ENCODE measurements at regions not wholly inside any gene's neighbourhood (a gene's known extent, or its start where the extent isn't known, plus 50 kb on each side); places are given as distances from the start of the nearest gene placed in this dataset.

DNA sequence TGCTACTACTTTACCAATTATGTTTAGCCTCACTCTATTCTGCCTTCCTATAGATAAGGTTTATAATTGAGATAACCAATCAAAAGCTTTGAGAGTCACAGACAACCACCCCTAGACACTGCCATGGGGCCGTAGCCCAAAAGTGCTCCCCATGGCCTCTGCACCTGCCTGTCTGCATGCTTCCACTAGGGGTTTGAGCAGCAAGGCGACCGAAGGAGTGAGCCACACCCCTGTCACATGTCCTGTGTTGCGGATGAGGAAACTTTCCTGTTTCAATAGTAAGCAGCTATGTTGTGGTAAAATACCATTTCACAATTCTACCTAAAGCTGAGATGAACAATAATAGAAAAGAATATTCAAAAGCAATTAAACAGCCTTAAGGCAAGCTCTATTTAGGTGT is 856.0 kb upstream of the FRG1 start:
- Histone ChIP-seq H3K79me2 (ENCODE audit: low read length) (no peaks in the 10 kb centered on the region), H3K4me1 (ENCODE audit: low read length) (no peaks in the 10 kb centered on the region), H3K9me3 (ENCODE audit: insufficient read depth, low read length) (no peaks in the 10 kb centered on the region), H3K27me3 (ENCODE audit: low read depth, low read length) (no peaks in the 10 kb centered on the region), H2AFZ (ENCODE audit: low read depth, low read length) (no peak overlapping the region), H3K27ac (ENCODE audit: low read length) (no peak overlapping the region), H3K36me3 (replicated peaks; ENCODE audit: low read depth, low read length) (no peaks in the 10 kb centered on the region), H4K20me1 (ENCODE audit: insufficient read depth, low read length) (no peaks in the 10 kb centered on the region), H3K9ac (ENCODE audit: low read length) (no peak overlapping the region), H3K4me2 (ENCODE audit: low read length) (no peak overlapping the region), H3K4me3 (ENCODE audit: low read length) (no peak overlapping the region)
- no peak for TF ChIP-seq EZH2phosphoT487 (IDR thresholded peaks at IDR 0.05; ENCODE audit: low read depth)
- TF ChIP-seq, protein P1, sequence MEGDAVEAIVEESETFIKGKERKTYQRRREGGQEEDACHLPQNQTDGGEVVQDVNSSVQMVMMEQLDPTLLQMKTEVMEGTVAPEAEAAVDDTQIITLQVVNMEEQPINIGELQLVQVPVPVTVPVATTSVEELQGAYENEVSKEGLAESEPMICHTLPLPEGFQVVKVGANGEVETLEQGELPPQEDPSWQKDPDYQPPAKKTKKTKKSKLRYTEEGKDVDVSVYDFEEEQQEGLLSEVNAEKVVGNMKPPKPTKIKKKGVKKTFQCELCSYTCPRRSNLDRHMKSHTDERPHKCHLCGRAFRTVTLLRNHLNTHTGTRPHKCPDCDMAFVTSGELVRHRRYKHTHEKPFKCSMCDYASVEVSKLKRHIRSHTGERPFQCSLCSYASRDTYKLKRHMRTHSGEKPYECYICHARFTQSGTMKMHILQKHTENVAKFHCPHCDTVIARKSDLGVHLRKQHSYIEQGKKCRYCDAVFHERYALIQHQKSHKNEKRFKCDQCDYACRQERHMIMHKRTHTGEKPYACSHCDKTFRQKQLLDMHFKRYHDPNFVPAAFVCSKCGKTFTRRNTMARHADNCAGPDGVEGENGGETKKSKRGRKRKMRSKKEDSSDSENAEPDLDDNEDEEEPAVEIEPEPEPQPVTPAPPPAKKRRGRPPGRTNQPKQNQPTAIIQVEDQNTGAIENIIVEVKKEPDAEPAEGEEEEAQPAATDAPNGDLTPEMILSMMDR (IDR thresholded peaks at IDR 0.05; ENCODE audit: low read depth, low read length) = no peak

DNA sequence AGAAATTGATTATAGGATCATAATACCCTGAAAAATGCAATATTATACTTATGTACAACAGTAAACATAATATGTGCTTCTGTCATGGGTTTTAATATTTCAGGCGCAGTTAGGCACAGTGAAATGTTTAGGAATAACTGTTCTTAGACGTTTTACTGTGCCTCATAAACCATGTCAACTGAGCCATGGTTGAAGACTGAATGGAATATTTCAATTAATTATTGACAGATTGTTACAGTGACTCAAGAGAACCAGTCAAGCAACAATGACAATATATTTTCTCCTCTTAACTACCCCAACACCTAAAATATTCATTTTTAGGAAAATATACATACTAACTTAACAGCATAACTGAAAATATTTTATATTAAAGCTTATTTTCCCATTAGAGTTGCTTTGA is 852.7 kb upstream of the FRG1 start:
- Histone ChIP-seq H3K4me2 (ENCODE audit: low read length) (no peak overlapping the region), H3K27ac (ENCODE audit: low read length) (no peak overlapping the region), H3K9ac (ENCODE audit: low read length) (no peak overlapping the region), H3K27me3 (ENCODE audit: low read depth, low read length) (no peaks in the 10 kb centered on the region), H3K36me3 (replicated peaks; ENCODE audit: low read depth, low read length) (no peaks in the 10 kb centered on the region), H3K4me1 (ENCODE audit: low read length) (no peaks in the 10 kb centered on the region), H2AFZ (ENCODE audit: low read depth, low read length) (no peak overlapping the region), H4K20me1 (ENCODE audit: insufficient read depth, low read length) (no peaks in the 10 kb centered on the region), H3K4me3 (ENCODE audit: low read length) (no peak overlapping the region), H3K79me2 (ENCODE audit: low read length) (no peaks in the 10 kb centered on the region), H3K9me3 (ENCODE audit: insufficient read depth, low read length) (no peaks in the 10 kb centered on the region)
- no peak for TF ChIP-seq EZH2phosphoT487 (IDR thresholded peaks at IDR 0.05; ENCODE audit: low read depth)
- TF ChIP-seq, protein P1 (IDR thresholded peaks at IDR 0.05; ENCODE audit: low read depth, low read length) = no peak

DNA sequence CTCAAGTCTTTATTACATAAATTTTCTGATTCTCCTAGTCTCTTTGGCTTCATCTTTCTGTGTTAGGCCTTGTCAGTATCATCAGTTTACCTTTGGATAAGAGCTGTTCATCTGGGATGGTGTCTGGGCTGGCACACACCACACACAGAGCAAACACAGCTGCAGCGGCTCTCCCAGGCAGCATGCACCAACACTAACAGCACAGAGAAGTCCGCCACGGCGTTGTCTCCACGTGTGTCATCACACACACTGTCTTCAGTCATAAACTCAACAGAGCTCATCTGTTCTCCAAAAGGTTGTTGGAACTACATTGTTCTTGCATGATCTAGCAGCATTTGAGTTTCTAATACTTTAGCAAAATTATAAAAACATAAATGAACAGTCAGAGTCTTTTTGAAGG is 851.9 kb upstream of the FRG1 start:
- Histone ChIP-seq H4K20me1 (ENCODE audit: insufficient read depth, low read length) (no peaks in the 10 kb centered on the region), H3K4me2 (ENCODE audit: low read length) (no peak overlapping the region), H3K27ac (ENCODE audit: low read length) (no peak overlapping the region), H3K36me3 (replicated peaks; ENCODE audit: low read depth, low read length) (no peaks in the 10 kb centered on the region), H3K27me3 (ENCODE audit: low read depth, low read length) (no peaks in the 10 kb centered on the region), H3K9ac (ENCODE audit: low read length) (no peak overlapping the region), H2AFZ (ENCODE audit: low read depth, low read length) (no peak overlapping the region), H3K4me3 (ENCODE audit: low read length) (no peak overlapping the region), H3K4me1 (ENCODE audit: low read length) (no peaks in the 10 kb centered on the region), H3K79me2 (ENCODE audit: low read length) (no peaks in the 10 kb centered on the region), H3K9me3 (ENCODE audit: insufficient read depth, low read length) (no peaks in the 10 kb centered on the region)
- TF ChIP-seq EZH2phosphoT487 (IDR thresholded peaks at IDR 0.05; ENCODE audit: low read depth) = no peak
- TF ChIP-seq, protein P1 (IDR thresholded peaks at IDR 0.05; ENCODE audit: low read depth, low read length) = no peak

DNA sequence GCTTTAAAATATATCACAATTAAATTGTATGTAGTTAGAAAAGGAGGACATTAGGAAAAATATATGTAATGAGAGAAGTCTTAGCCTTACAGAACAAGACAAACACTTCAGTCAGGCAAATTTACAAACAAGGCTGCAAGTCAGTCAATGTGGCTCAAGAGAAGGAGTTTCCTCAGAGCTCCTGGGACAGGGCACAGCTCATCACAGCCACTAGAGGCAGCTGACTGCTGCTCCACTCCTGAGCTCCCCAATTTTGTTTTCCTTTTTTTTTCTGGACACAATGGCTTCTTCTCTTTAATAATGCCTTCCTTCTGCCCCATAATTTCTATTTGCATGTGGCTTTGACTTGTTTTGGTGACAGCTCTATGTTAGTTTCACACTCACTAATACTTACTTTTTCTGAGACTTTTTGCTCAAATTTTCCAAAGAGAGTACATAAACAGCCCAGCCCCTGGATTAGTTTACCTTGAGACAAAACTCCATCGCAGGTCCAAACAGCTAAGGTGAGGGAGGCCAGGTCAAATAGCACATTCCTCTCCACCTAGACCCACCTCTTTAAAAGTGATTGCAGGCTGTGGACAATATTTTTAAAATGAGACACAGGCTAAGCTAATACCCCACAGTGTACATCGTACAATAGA is 850.4 kb upstream of the FRG1 start:
- H3K9ac ChIP-seq (ENCODE audit: low read length) = no peak overlapping the region
- no peaks in the 10 kb centered on the region for H3K9me3 ChIP-seq (ENCODE audit: insufficient read depth, low read length)
- TF ChIP-seq, protein P1 (IDR thresholded peaks at IDR 0.05; ENCODE audit: low read depth, low read length) = no peak
- TF ChIP-seq EZH2phosphoT487 (IDR thresholded peaks at IDR 0.05; ENCODE audit: low read depth) = no peak
- H3K79me2 ChIP-seq (ENCODE audit: low read length) = no peaks in the 10 kb centered on the region
- no peak overlapping the region for H3K27ac ChIP-seq (ENCODE audit: low read length)
- H3K4me1 ChIP-seq (ENCODE audit: low read length) = no peaks in the 10 kb centered on the region
- H3K27me3 ChIP-seq (ENCODE audit: low read depth, low read length) = no peaks in the 10 kb centered on the region
- H3K4me2 ChIP-seq (ENCODE audit: low read length) = no peak overlapping the region
- no peak overlapping the region for H2AFZ ChIP-seq (ENCODE audit: low read depth, low read length)
- H3K4me3 ChIP-seq (ENCODE audit: low read length) = no peak overlapping the region
- no peaks in the 10 kb centered on the region for H3K36me3 ChIP-seq (replicated peaks; ENCODE audit: low read depth, low read length)
- H4K20me1 ChIP-seq (ENCODE audit: insufficient read depth, low read length) = no peaks in the 10 kb centered on the region
